ENCODE measurements at regions not wholly inside any gene's neighbourhood (a gene's known extent, or its start where the extent isn't known, plus 50 kb on each side); places are given as distances from the start of the nearest gene placed in this dataset.

DNA sequence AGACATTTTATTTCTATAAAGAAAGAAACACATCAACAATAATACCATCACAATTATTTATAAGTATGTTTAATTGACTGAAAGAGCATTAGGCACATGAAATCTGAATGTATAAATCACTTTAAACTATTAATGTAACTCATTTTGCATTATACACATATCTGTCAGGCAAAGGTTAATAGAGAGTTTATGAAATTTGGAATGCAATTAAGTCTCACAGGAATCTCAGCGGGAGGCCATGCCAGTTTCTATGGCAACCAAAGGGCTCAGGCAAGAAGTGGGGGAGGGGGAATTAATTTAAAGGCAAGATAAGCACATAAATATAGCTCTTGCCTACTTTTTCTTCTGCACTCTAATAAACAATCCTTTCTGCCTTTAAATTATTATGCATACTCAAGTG is 152.6 kb downstream of the SLC16A9 start:
- no peak overlapping the region for H3K4me3 ChIP-seq (ENCODE audit: low read depth, low read length)
- no peak for TF ChIP-seq POLR2A (IDR thresholded peaks at IDR 0.05; ENCODE audit: extremely low read depth, insufficient read length)
- TF ChIP-seq, protein P1, sequence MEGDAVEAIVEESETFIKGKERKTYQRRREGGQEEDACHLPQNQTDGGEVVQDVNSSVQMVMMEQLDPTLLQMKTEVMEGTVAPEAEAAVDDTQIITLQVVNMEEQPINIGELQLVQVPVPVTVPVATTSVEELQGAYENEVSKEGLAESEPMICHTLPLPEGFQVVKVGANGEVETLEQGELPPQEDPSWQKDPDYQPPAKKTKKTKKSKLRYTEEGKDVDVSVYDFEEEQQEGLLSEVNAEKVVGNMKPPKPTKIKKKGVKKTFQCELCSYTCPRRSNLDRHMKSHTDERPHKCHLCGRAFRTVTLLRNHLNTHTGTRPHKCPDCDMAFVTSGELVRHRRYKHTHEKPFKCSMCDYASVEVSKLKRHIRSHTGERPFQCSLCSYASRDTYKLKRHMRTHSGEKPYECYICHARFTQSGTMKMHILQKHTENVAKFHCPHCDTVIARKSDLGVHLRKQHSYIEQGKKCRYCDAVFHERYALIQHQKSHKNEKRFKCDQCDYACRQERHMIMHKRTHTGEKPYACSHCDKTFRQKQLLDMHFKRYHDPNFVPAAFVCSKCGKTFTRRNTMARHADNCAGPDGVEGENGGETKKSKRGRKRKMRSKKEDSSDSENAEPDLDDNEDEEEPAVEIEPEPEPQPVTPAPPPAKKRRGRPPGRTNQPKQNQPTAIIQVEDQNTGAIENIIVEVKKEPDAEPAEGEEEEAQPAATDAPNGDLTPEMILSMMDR (IDR thresholded peaks at IDR 0.05; ENCODE audit: low read depth, low read length): no peak
- no peak for TF ChIP-seq MYC (IDR thresholded peaks at IDR 0.05; ENCODE audit: low read depth, low read length)
- TF ChIP-seq, protein P2, sequence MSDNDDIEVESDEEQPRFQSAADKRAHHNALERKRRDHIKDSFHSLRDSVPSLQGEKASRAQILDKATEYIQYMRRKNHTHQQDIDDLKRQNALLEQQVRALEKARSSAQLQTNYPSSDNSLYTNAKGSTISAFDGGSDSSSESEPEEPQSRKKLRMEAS (IDR thresholded peaks at IDR 0.05; ENCODE audit: low read depth, low read length): no peak
- no peak for DNase-seq (ENCODE audit: low read depth)

DNA sequence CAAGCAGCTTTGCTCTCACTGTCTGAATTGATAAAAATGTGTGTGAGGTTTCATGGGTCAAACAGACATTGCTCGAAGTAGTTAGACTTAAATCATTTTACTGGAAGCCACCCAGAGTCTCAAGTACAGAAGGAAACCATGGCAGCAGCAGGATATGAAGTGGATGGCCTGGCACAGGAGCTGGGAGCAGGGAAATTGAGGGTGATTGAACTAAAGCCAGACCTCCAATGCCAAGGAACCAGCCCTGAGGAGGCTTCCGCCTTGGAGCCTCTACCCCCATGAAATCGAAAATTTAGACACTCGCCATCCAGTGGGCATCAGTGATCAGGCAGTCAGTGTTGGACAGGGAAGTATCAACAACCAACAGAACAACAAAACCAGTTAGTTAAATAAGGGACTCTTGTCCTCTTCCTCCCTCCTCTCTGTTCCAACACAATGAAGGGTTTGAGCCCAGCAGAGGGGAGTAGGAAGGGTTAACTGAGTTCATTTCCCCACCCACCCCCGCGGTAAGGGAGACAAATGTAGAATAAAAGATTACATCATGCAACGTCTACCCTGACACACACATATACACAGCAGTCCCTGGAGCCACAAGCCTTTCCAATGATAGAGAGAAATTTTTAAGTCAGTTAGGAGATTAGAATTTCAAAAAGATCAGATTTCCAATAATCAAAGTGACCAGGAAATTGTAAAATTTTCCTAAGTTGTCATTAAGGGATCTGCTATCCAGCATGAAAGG is 156.3 kb downstream of the SLC16A9 start:
- no peak overlapping the region for H3K4me3 ChIP-seq (ENCODE audit: low read depth, low read length)
- TF ChIP-seq, protein P2 (IDR thresholded peaks at IDR 0.05; ENCODE audit: low read depth, low read length): no peak
- TF ChIP-seq, protein P1 (IDR thresholded peaks at IDR 0.05; ENCODE audit: low read depth, low read length): no peak
- TF ChIP-seq MYC (IDR thresholded peaks at IDR 0.05; ENCODE audit: low read depth, low read length): no peak
- TF ChIP-seq POLR2A (IDR thresholded peaks at IDR 0.05; ENCODE audit: extremely low read depth, insufficient read length): no peak
- DNase-seq (ENCODE audit: low read depth): no peak

DNA sequence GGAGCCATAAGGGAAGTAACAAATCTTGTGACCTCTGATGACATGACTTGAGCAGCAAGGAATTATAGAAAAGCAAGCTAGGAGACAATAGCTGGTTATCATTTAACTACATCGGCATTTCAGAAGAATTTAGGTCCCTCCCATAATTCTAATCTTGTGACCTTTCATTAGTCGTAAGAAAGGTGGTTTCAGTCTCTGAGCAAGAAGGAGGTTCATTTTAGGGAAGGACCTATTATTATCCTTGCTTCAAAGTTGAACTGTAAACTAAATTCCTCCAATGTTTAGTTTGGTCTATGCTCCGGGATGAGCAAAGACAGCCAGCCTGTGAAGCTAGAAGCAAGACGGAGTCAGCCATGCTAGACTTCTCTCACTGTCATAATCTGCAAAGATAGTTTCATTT is 159.6 kb downstream of the SLC16A9 start:
- TF ChIP-seq, protein P2 (IDR thresholded peaks at IDR 0.05; ENCODE audit: low read depth, low read length): no peak
- no peak for TF ChIP-seq MYC (IDR thresholded peaks at IDR 0.05; ENCODE audit: low read depth, low read length)
- TF ChIP-seq, protein P1 (IDR thresholded peaks at IDR 0.05; ENCODE audit: low read depth, low read length): no peak
- TF ChIP-seq POLR2A (IDR thresholded peaks at IDR 0.05; ENCODE audit: extremely low read depth, insufficient read length): no peak
- no peak for DNase-seq (ENCODE audit: low read depth)
- H3K4me3 ChIP-seq (ENCODE audit: low read depth, low read length): no peak overlapping the region

DNA sequence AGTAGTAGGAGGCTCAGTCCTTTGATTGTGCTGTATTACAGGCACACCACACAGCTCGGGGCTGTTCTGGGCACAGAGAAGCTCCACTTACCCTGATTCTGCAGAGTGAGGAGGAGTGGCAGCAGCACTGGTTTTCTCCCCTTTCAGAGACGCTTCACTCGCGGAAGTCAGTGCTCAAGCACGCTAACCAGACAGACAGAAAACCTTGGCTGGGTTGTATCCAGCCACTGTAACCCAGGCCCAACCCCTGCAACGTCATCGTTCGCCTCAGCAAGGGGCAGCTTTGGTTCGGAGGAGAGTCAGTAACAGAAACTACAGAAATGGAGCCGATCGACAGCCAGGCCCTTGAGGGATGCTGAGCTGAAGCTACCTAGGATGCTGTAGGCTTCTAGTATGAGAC is 171.0 kb downstream of the SLC16A9 start:
- no peak for DNase-seq (ENCODE audit: low read depth)
- no peak overlapping the region for H3K4me3 ChIP-seq (ENCODE audit: low read depth, low read length)
- TF ChIP-seq, protein P2 (IDR thresholded peaks at IDR 0.05; ENCODE audit: low read depth, low read length): no peak
- TF ChIP-seq, protein P1 (IDR thresholded peaks at IDR 0.05; ENCODE audit: low read depth, low read length): no peak
- TF ChIP-seq MYC (IDR thresholded peaks at IDR 0.05; ENCODE audit: low read depth, low read length): no peak
- TF ChIP-seq POLR2A (IDR thresholded peaks at IDR 0.05; ENCODE audit: extremely low read depth, insufficient read length): no peak

DNA sequence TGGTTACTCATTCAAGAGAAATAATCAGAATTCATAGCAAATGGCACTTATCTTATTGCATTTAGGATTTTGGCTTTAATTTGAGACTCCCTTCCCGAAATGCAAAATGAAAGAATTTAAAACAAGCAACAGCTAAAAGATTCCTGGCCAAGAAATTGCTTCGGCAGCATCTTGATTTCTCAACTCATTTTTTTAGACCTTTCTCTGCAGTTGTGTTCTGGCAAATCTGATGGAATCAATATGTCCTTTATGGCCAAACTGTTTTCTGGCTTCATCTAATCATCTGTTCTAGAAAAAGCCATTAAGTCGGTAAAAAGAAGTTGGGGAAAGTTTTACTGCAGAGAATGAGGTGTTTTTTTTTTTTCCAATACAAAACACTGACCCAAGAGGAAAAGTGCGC is 172.1 kb downstream of the SLC16A9 start:
- H3K4me3 ChIP-seq (ENCODE audit: low read depth, low read length): no peak overlapping the region
- no peak for DNase-seq (ENCODE audit: low read depth)
- TF ChIP-seq, protein P1 (IDR thresholded peaks at IDR 0.05; ENCODE audit: low read depth, low read length): no peak
- TF ChIP-seq, protein P2 (IDR thresholded peaks at IDR 0.05; ENCODE audit: low read depth, low read length): no peak
- TF ChIP-seq MYC (IDR thresholded peaks at IDR 0.05; ENCODE audit: low read depth, low read length) (no peak), POLR2A (IDR thresholded peaks at IDR 0.05; ENCODE audit: extremely low read depth, insufficient read length) (no peak)

All from NB4 (cell line).